ENCODE measurements at regions not wholly inside any gene's neighbourhood (a gene's known extent, or its start where the extent isn't known, plus 50 kb on each side); places are given as distances from the start of the nearest gene placed in this dataset.

- no peak for DNase-seq
- in situ Hi-C loops (cut with MboI; ENCODE audit: low pct_unique_long_range_greater_than_20kb, low sequenced_read_pairs), result no loop called here
Observed at GRCh38 chr14:100476012-100476822, 111.0 kb downstream of the BEGAIN start.

- in situ Hi-C loops (cut with MboI; ENCODE audit: low pct_unique_long_range_greater_than_20kb, low sequenced_read_pairs), result no loop called here
- DNase-seq, result no peak
Observed at GRCh38 chr14:100484531-100485267, 102.5 kb downstream of the BEGAIN start.

GRCh38 chr14:100486025-100486828 is 101.0 kb downstream of the BEGAIN start:
- DNase-seq, result peak; percentile 56
- in situ Hi-C loops (cut with MboI; ENCODE audit: low pct_unique_long_range_greater_than_20kb, low sequenced_read_pairs), result no loop called here
